Calu3 (cell line): ENCODE measurements at regions not wholly inside any gene's neighbourhood (a gene's known extent, or its start where the extent isn't known, plus 50 kb on each side); places are given as distances from the start of the nearest gene placed in this dataset.

Source experiments
- BruUV-seq: library from RNA; stranded (reverse); fragments of 400-500 nt; replicated peaks from 2 replicates; lab custom pipeline; 2021; lab: Mats Ljungman, UMichigan
- CTCF ChIA-PET: fragments of 300-600 bp; sonication (Branson Sonifier 250); formaldehyde crosslinking; loops from one replicate; lab custom pipeline; 2022; ENCODE audit warnings: antibody characterized with exemption; lab: Charles Lee
- DNase-seq: peaks from one replicate; pipeline ENCODE4 v3.0.0; 2022
- H3K27ac Mint-ChIP-seq: one replicate; pipeline ENCODE4 v1.8.0; 2022; ENCODE audit warnings: mixed read lengths; ENCODE audit not compliant: unreplicated experiment
- H3K27me3 Mint-ChIP-seq: one replicate; pipeline ENCODE4 v1.8.0; 2022; ENCODE audit warnings: mixed read lengths; ENCODE audit not compliant: unreplicated experiment
- H3K36me3 Mint-ChIP-seq: one replicate; pipeline ENCODE4 v1.8.0; 2022; ENCODE audit warnings: mild to moderate bottlenecking, moderate library complexity, mixed read lengths; ENCODE audit not compliant: insufficient read depth, unreplicated experiment
- H3K4me1 Mint-ChIP-seq: one replicate; pipeline ENCODE4 v1.8.0; 2022; ENCODE audit warnings: mild to moderate bottlenecking, low read depth, mixed read lengths; ENCODE audit not compliant: unreplicated experiment
- H3K4me3 Mint-ChIP-seq: one replicate; pipeline ENCODE4 v1.8.0; 2022; ENCODE audit warnings: mild to moderate bottlenecking, low read depth, moderate library complexity, mixed read lengths; ENCODE audit not compliant: unreplicated experiment
- H3K9me3 Mint-ChIP-seq: one replicate; pipeline ENCODE4 v1.8.0; 2022; ENCODE audit warnings: low read depth, mixed read lengths; ENCODE audit not compliant: unreplicated experiment
- CTCF ChIP-seq: fragments of 200-600 bp; IDR thresholded peaks from one replicate; pipeline ENCODE4 v1.8.0; 2022; ENCODE audit warnings: antibody characterized with exemption; ENCODE audit not compliant: unreplicated experiment
- intact Hi-C: fragments of 100-400 bp; cut with micrococcal nuclease; formaldehyde crosslinking; loops from one replicate; pipeline ENCODE4 v1.10.0; 2022; ENCODE audit not compliant: unreplicated experiment

- no peaks in the 10 kb centered on the region for H3K27me3 Mint-ChIP-seq
- no TSS peak for BruUV-seq
- CTCF ChIA-PET = no interaction called here
These were observed 604.3 kb downstream of the TAFA4 start for GRCh38 chr3:68328049-68328448.

GRCh38 chr3:68315964-68316363 is 616.4 kb downstream of the TAFA4 start:
- H3K4me3 Mint-ChIP-seq = no peak overlapping the region
- no peak for TF ChIP-seq CTCF
- CTCF ChIA-PET = no interaction called here
- no peaks in the 10 kb centered on the region for H3K36me3 Mint-ChIP-seq
- intact Hi-C loops = no loop called here
- no peaks in the 10 kb centered on the region for H3K4me1 Mint-ChIP-seq
- no peak overlapping the region for H3K27ac Mint-ChIP-seq
- no TSS peak for BruUV-seq
- peaks cover 13% of the 10 kb centered on the region for H3K9me3 Mint-ChIP-seq
- H3K27me3 Mint-ChIP-seq = no peaks in the 10 kb centered on the region
- DNase-seq = no peak

More at GRCh38 chr3:68328049-68328448, 604.3 kb downstream of the TAFA4 start:
- Mint-ChIP-seq H3K4me1 (no peaks in the 10 kb centered on the region), H3K4me3 (no peak overlapping the region), H3K9me3 (no peaks in the 10 kb centered on the region), H3K27ac (no peak overlapping the region), H3K36me3 (no peaks in the 10 kb centered on the region)
- TF ChIP-seq CTCF = no peak
- no peak for DNase-seq
- intact Hi-C loops = no loop called here

- intact Hi-C loops = no loop called here
- Mint-ChIP-seq H3K4me1 (no peaks in the 10 kb centered on the region), H3K27me3 (no peaks in the 10 kb centered on the region), H3K9me3 (peaks cover 13% of the 10 kb centered on the region), H3K36me3 (no peaks in the 10 kb centered on the region), H3K27ac (no peak overlapping the region), H3K4me3 (no peak overlapping the region)
- no peak for DNase-seq
- CTCF ChIA-PET = no interaction called here
- no peak for TF ChIP-seq CTCF
- no TSS peak for BruUV-seq
These were observed 616.8 kb downstream of the TAFA4 start for GRCh38 chr3:68315546-68315945.

- no peak for TF ChIP-seq CTCF
- no peak for DNase-seq
- no peaks in the 10 kb centered on the region for H3K27me3 Mint-ChIP-seq
- no peaks in the 10 kb centered on the region for H3K36me3 Mint-ChIP-seq
- H3K9me3 Mint-ChIP-seq = peaks cover 8% of the 10 kb centered on the region
- H3K4me1 Mint-ChIP-seq = no peaks in the 10 kb centered on the region
- no peak overlapping the region for H3K27ac Mint-ChIP-seq
- intact Hi-C loops = no loop called here
- BruUV-seq = no TSS peak
- CTCF ChIA-PET = no interaction called here
- no peak overlapping the region for H3K4me3 Mint-ChIP-seq
These were observed 625.8 kb downstream of the TAFA4 start for GRCh38 chr3:68306571-68306970.
